Ascending aorta (tissue), 2 donors: ENCODE measurements at regions not wholly inside any gene's neighbourhood (a gene's known extent, or its start where the extent isn't known, plus 50 kb on each side); places are given as distances from the start of the nearest gene placed in this dataset.

ENCODE experiments used
- DNase-seq, 2 donors: peaks; one replicate each; pipeline ENCODE4 v3.0.0-alpha.2; 2019; ENCODE audit warnings: low spot score in 2 of 2
- H3K27ac ChIP-seq, 2 donors: fragments of 200-600 bp; sonication (generic); one replicate each; pipeline ENCODE4 v1.5.1; 2016 to 2017; ENCODE audit warnings: mild to moderate bottlenecking in 1 of 2
- H3K27me3 ChIP-seq: fragments of 200-600 bp; sonication (generic); one replicate; pipeline ENCODE4 v1.5.1; 2017
- H3K36me3 ChIP-seq, 2 donors: fragments of 200-600 bp; sonication (generic); one replicate each; pipeline ENCODE4 v1.5.1; 2016
- H3K4me1 ChIP-seq, 2 donors: fragments of 200-600 bp; sonication (generic); one replicate each; pipeline ENCODE4 v1.5.1; 2016 to 2017; ENCODE audit warnings: mild to moderate bottlenecking in 1 of 2
- H3K4me3 ChIP-seq, 2 donors: fragments of 200-600 bp; sonication (generic); one replicate each; pipeline ENCODE4 v1.5.1; 2016 to 2017; ENCODE audit warnings: mild to moderate bottlenecking in 1 of 2
- H3K9me3 ChIP-seq, 2 donors: fragments of 200-600 bp; sonication (generic); one replicate each; pipeline ENCODE4 v1.5.1; 2016
- intact Hi-C: fragments of 100-400 bp; cut with DNase I; formaldehyde crosslinking; loops from one replicate; pipeline ENCODE4 v1.15.1; 2023
- TF ChIP-seq, protein P1 (sequence below), 3 experiments: fragments of 200-600 bp in 2 of 3; fragments of 450-650 bp in 1 of 3; sonication (generic) in 2 of 3; IDR thresholded peaks; one replicate each; pipeline ENCODE4 v1.5.1; 2016 to 2019; ENCODE audit warnings: antibody characterized with exemption in 3 of 3, mild to moderate bottlenecking in 1 of 3, moderate library complexity in 1 of 3

GRCh38 chr6:71134929-71135642 lies 153.5 kb upstream of the OGFRL1 start:
- no peaks in the 10 kb centered on the region for H3K27me3 ChIP-seq
- H3K4me1 ChIP-seq: no peaks in the 10 kb centered on the region
- no peak overlapping the region for H3K27ac ChIP-seq
- H3K36me3 ChIP-seq: no peaks in the 10 kb centered on the region
- peaks cover 0 to 2% of the 10 kb centered on the region in 2 donors for H3K9me3 ChIP-seq
- intact Hi-C loops: no loop called here
- DNase-seq: no peak
- TF ChIP-seq, protein P1, sequence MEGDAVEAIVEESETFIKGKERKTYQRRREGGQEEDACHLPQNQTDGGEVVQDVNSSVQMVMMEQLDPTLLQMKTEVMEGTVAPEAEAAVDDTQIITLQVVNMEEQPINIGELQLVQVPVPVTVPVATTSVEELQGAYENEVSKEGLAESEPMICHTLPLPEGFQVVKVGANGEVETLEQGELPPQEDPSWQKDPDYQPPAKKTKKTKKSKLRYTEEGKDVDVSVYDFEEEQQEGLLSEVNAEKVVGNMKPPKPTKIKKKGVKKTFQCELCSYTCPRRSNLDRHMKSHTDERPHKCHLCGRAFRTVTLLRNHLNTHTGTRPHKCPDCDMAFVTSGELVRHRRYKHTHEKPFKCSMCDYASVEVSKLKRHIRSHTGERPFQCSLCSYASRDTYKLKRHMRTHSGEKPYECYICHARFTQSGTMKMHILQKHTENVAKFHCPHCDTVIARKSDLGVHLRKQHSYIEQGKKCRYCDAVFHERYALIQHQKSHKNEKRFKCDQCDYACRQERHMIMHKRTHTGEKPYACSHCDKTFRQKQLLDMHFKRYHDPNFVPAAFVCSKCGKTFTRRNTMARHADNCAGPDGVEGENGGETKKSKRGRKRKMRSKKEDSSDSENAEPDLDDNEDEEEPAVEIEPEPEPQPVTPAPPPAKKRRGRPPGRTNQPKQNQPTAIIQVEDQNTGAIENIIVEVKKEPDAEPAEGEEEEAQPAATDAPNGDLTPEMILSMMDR (IDR thresholded peaks at IDR 0.05): no peak
- H3K4me3 ChIP-seq: no peak overlapping the region

DNA sequence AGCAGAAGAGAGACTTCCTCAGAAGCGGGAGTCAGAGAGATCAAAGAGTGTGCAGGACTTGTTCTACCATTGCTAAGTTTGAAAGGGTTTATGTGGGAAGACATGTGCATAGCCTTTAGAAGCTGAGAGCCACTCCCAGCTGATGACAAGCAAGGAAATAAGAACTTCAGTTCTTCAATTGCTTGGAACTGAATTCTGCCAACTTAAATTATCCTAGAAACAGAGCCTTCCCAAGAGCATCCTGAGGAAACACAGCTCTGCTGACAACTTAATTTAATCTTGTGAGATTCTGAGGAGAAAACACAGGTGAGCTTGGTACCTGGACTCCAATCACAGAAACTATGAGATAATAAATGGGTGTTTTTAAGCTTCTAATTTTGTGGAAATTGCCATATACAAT lies 150.6 kb upstream of the OGFRL1 start:
- intact Hi-C loops: no loop called here
- TF ChIP-seq, protein P1 (IDR thresholded peaks at IDR 0.05): no peak
- DNase-seq: no peak

DNA sequence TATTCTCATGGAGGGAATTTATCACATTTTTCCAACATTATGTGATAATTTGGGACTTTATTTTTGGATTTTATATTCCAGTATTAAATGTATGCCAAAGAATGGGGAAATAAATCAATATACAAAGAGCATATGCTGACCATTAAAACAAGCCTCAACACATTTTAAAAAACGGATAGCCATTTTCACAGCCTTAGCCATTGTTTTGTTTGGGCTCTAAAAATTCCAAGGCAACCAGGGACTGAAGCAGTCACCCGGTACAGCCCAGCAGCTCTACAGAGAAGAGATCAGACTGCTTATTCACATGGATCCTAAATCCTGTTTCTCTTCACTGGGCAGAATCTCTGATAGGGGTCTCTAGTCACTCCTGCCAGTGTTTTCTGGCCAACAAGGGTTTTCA lies 150.2 kb upstream of the OGFRL1 start:
- no peak overlapping the region for H3K4me3 ChIP-seq
- intact Hi-C loops: no loop called here
- no peak for DNase-seq
- TF ChIP-seq, protein P1 (IDR thresholded peaks at IDR 0.05): no peak
- peaks cover 0 to 2% of the 10 kb centered on the region in 2 donors for H3K9me3 ChIP-seq
- no peaks in the 10 kb centered on the region for H3K27me3 ChIP-seq
- no peaks in the 10 kb centered on the region for H3K4me1 ChIP-seq
- H3K36me3 ChIP-seq: no peaks in the 10 kb centered on the region
- no peak overlapping the region for H3K27ac ChIP-seq

More for the DNA sequence above, 150.6 kb upstream of the OGFRL1 start:
- no peaks in the 10 kb centered on the region for H3K27me3 ChIP-seq
- no peak overlapping the region for H3K4me3 ChIP-seq
- no peaks in the 10 kb centered on the region for H3K4me1 ChIP-seq
- no peaks in the 10 kb centered on the region for H3K36me3 ChIP-seq
- no peak overlapping the region for H3K27ac ChIP-seq
- H3K9me3 ChIP-seq: peaks cover 0 to 2% of the 10 kb centered on the region in 2 donors

- no peak overlapping the region for H3K27ac ChIP-seq
- intact Hi-C loops: no loop called here
- TF ChIP-seq, protein P1 (IDR thresholded peaks at IDR 0.05): no peak
- H3K4me1 ChIP-seq: no peaks in the 10 kb centered on the region
- no peak overlapping the region for H3K4me3 ChIP-seq
- no peaks in the 10 kb centered on the region for H3K36me3 ChIP-seq
- H3K27me3 ChIP-seq: no peaks in the 10 kb centered on the region
- DNase-seq: no peak
- peaks cover 0 to 2% of the 10 kb centered on the region in 2 donors for H3K9me3 ChIP-seq
Observed at GRCh38 chr6:71139249-71139648, 149.4 kb upstream of the OGFRL1 start.

GRCh38 chr6:71153755-71154325 lies 134.8 kb upstream of the OGFRL1 start:
- DNase-seq: no peak
- intact Hi-C loops: no loop called here
- H3K36me3 ChIP-seq: no peaks in the 10 kb centered on the region
- H3K4me1 ChIP-seq: no peaks in the 10 kb centered on the region
- no peak overlapping the region for H3K27ac ChIP-seq
- H3K27me3 ChIP-seq: no peaks in the 10 kb centered on the region
- H3K9me3 ChIP-seq: no peaks in the 10 kb centered on the region
- no peak overlapping the region for H3K4me3 ChIP-seq
- TF ChIP-seq, protein P1 (IDR thresholded peaks at IDR 0.05): no peak
